Gastroesophageal sphincter (tissue), 2 donors: ENCODE measurements at regions not wholly inside any gene's neighbourhood (a gene's known extent, or its start where the extent isn't known, plus 50 kb on each side); places are given as distances from the start of the nearest gene placed in this dataset.

Source experiments
- POLR2A ChIP-seq, 2 donors: fragments of 450-650 bp; IDR thresholded peaks; one replicate each; pipeline ENCODE4 v1.6.1; 2017; ENCODE audit warnings: antibody characterized with exemption in 2 of 2, mild to moderate bottlenecking in 2 of 2, moderate library complexity in 1 of 2
- POLR2AphosphoS5 ChIP-seq: sonication (generic); formaldehyde crosslinking; IDR thresholded peaks from one replicate; pipeline ENCODE4 v1.6.1; 2017; ENCODE audit warnings: antibody characterized with exemption

GRCh38 chr13:31895691-31896090 lies 135.9 kb upstream of the FRY start:
- TF ChIP-seq POLR2AphosphoS5 (no peak), POLR2A (IDR thresholded peaks at IDR 0.05) (no peak)
